ENCODE measurements at regions not wholly inside any gene's neighbourhood (a gene's known extent, or its start where the extent isn't known, plus 50 kb on each side); places are given as distances from the start of the nearest gene placed in this dataset.

DNA sequence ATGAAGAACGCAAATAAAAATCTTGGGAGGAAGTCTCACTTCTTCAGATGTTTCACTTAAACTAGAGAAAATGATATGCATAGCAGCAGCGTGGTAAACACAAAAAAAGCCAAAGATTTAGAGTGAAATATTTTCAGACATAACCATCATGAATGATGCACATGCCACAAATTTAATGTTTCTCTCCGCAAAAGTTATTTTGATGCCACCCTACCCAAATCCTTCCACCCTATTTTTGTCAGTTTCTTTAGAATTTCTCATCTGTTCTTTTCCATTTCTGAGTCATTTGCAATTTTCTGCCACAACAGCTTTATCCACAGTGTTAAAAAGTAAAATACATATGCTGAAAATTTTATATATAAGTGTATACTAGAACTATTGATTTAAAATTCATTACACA is 1663.7 kb upstream of the ADGRL3 start:
- TF ChIP-seq GATA3 (IDR thresholded peaks at IDR 0.05; ENCODE audit: low read depth, low read length) (no peak), GATA2 (IDR thresholded peaks at IDR 0.05; ENCODE audit: low read depth, low read length) (no peak)
